Osteoblast (primary cell): ENCODE measurements at regions not wholly inside any gene's neighbourhood (a gene's known extent, or its start where the extent isn't known, plus 50 kb on each side); places are given as distances from the start of the nearest gene placed in this dataset.
A peak's percentile ranks its signal among the peaks of the same experiment; 100 is the strongest.

Experiments used
- DNase-seq: peaks from one replicate; pipeline ENCODE4 v3.0.0; 2011; ENCODE audit warnings: low spot score, mixed read lengths; ENCODE audit not compliant: insufficient read length; ENCODE audit errors: missing footprints
- H2AFZ ChIP-seq: 2 replicates; pipeline ENCODE4 v1.6.0; 2011; ENCODE audit warnings: mild to moderate bottlenecking, low read length
- H3K27ac ChIP-seq: 2 replicates; pipeline ENCODE4 v1.5.1; 2011; ENCODE audit warnings: mild to moderate bottlenecking, low read depth, low read length, moderate library complexity
- H3K27me3 ChIP-seq: 2 replicates; pipeline ENCODE4 v1.6.0; 2012; ENCODE audit warnings: mild to moderate bottlenecking, control low read depth, inconsistent platforms, low read length, moderate library complexity; ENCODE audit not compliant: insufficient read depth
- H3K36me3 ChIP-seq: 2 replicates; pipeline ENCODE4 v1.5.1; 2011; ENCODE audit warnings: mild to moderate bottlenecking, low read length, control low read depth, moderate library complexity; ENCODE audit not compliant: insufficient read depth
- H3K4me1 ChIP-seq: 2 replicates; pipeline ENCODE4 v1.5.1; 2011; ENCODE audit warnings: mild to moderate bottlenecking, low read length, control low read depth, moderate library complexity; ENCODE audit not compliant: insufficient read depth
- H3K4me2 ChIP-seq: 2 replicates; pipeline ENCODE4 v1.6.0; 2011; ENCODE audit warnings: mild to moderate bottlenecking, low read length; ENCODE audit not compliant: insufficient read depth
- H3K4me3 ChIP-seq: fragments of 200-600 bp; sonication (generic); 3 replicates; pipeline ENCODE4 v1.5.1; 2012; ENCODE audit warnings: mild to moderate bottlenecking, low read length, inconsistent platforms; ENCODE audit not compliant: insufficient read depth
- H3K79me2 ChIP-seq: 2 replicates; pipeline ENCODE4 v1.6.0; 2012; ENCODE audit warnings: mild to moderate bottlenecking, low read length, control low read depth, inconsistent platforms; ENCODE audit not compliant: insufficient read depth
- H3K9me3 ChIP-seq: 2 replicates; pipeline ENCODE4 v1.5.1; 2011; ENCODE audit warnings: low read depth, low read length, control low read depth
- H4K20me1 ChIP-seq: 2 replicates; pipeline ENCODE4 v1.6.0; 2012; ENCODE audit warnings: mild to moderate bottlenecking, low read length, control low read depth; ENCODE audit not compliant: insufficient read depth
- TF ChIP-seq, protein P1 (sequence below): IDR thresholded peaks from 2 replicates; pipeline ENCODE4 v1.5.1; 2011; ENCODE audit warnings: mild to moderate bottlenecking, low read depth, low read length, moderate library complexity; ENCODE audit errors: extremely low read depth

DNA sequence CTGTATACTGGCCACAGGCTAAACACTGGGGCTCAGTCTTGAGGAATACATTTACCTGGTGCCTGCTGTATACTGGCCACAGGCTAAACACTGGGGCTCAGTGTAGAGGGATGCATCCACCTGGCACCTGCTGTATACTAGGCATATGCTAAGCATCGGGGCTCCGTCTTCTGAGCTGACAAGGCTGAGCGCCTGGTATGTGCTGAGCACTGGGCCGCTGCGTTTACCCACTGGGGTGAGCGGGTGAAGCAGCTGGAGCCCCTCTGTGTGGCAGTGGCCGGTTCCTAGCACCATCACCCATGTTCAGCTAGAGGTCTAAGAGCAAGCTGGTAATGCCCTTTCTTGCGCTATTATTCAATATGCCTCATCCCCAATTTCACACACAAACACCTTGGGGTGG lies 93.4 kb downstream of the ADRA2C start:
- H4K20me1 ChIP-seq: no peaks in the 10 kb centered on the region
- no peaks in the 10 kb centered on the region for H3K4me1 ChIP-seq
- H3K27ac ChIP-seq: no peak overlapping the region
- no peaks in the 10 kb centered on the region for H3K9me3 ChIP-seq
- H3K4me3 ChIP-seq: no peak overlapping the region
- H3K79me2 ChIP-seq: no peaks in the 10 kb centered on the region
- TF ChIP-seq, protein P1, sequence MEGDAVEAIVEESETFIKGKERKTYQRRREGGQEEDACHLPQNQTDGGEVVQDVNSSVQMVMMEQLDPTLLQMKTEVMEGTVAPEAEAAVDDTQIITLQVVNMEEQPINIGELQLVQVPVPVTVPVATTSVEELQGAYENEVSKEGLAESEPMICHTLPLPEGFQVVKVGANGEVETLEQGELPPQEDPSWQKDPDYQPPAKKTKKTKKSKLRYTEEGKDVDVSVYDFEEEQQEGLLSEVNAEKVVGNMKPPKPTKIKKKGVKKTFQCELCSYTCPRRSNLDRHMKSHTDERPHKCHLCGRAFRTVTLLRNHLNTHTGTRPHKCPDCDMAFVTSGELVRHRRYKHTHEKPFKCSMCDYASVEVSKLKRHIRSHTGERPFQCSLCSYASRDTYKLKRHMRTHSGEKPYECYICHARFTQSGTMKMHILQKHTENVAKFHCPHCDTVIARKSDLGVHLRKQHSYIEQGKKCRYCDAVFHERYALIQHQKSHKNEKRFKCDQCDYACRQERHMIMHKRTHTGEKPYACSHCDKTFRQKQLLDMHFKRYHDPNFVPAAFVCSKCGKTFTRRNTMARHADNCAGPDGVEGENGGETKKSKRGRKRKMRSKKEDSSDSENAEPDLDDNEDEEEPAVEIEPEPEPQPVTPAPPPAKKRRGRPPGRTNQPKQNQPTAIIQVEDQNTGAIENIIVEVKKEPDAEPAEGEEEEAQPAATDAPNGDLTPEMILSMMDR: no peak
- no peak overlapping the region for H2AFZ ChIP-seq
- H3K27me3 ChIP-seq: peaks cover 10% of the 10 kb centered on the region
- DNase-seq: no peak
- no peaks in the 10 kb centered on the region for H3K36me3 ChIP-seq
- no peak overlapping the region for H3K4me2 ChIP-seq

DNA sequence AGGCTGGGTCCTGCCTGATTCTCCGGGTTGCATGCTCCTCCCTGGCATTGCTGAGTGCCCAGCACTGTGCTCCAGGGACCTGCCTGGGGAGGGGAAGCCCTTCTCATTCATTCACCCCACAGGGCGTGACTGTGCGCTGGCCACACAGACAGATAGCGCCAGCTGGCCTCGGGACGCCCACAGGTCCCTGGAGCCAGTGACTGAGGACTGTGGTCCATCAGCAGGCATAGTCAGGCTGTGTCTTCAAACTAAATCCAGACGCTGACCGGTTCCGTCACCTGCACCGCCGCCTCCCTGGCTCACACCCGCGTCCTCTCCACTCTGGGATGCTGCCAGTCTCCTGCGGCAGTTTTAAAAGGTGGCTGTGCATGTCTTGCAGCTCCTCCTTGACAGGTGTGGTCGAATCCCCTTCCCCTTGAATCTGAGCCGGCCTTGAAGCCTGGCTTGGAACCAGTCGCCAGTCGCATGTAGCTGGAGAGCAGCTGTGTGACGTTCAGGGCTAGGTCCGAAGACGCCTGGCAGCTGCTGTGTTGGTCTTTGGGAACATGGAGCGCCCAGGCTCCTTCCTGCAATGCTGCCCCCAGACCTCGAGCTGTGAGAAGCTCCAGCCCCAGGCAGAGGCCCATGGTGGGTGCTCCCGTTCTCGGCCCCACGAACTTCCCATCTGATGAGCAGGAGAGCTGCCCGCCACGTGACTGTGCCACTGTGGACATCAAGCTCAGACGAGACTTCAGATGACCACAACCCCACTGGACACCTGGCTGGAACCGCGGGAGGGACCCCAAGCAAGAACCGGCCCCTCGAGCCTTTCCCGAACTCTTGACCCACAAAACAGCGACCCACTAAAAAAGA lies 94.1 kb downstream of the ADRA2C start:
- H3K9me3 ChIP-seq: no peaks in the 10 kb centered on the region
- no peak overlapping the region for H2AFZ ChIP-seq
- H3K4me1 ChIP-seq: no peaks in the 10 kb centered on the region
- DNase-seq: peak; percentile 78
- H3K36me3 ChIP-seq: no peaks in the 10 kb centered on the region
- no peak overlapping the region for H3K4me2 ChIP-seq
- no peak overlapping the region for H3K27ac ChIP-seq
- peaks cover 10% of the 10 kb centered on the region for H3K27me3 ChIP-seq
- no peaks in the 10 kb centered on the region for H4K20me1 ChIP-seq
- no peak overlapping the region for H3K4me3 ChIP-seq
- no peaks in the 10 kb centered on the region for H3K79me2 ChIP-seq
- TF ChIP-seq, protein P1: no peak

DNA sequence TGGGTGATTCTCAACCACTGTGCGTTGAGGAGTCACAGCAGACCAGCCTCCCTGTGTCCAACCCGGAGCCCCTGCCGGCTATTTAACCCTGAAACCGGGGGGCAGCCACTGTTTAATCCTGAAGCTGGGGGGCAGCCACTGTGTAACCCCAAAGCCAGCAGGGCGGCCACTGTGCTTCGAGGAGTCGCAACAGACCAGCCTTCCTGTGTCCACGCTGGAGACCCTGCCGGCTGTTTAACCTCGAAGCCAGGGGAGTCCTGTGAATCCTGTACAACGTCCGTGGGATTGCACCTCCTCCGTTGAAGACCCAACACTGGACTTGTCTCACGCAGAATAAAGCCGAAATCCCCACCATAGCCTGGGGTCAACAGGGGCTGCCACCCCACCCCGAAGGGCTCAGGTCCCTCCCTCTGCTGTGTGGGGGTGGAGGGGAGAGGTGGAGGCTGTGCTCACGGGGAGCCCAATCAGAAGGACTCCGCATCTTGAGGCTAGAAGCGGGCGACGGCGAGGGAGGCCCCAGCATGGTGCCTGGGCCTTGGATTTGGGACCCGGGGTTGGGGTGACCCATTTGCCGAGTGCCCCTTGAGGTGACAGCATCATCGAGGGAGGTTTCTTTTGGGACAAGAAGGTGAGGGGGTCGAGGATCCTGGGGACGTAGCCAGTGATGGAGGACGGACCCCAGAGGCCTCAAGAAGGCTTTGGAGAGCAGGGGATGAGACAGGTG lies 94.9 kb downstream of the ADRA2C start:
- no peaks in the 10 kb centered on the region for H4K20me1 ChIP-seq
- H3K27me3 ChIP-seq: peaks cover 6% of the 10 kb centered on the region
- no peak overlapping the region for H2AFZ ChIP-seq
- TF ChIP-seq, protein P1: no peak
- H3K9me3 ChIP-seq: no peaks in the 10 kb centered on the region
- H3K36me3 ChIP-seq: no peaks in the 10 kb centered on the region
- DNase-seq: peak; percentile 66
- no peak overlapping the region for H3K4me2 ChIP-seq
- H3K4me1 ChIP-seq: no peaks in the 10 kb centered on the region
- no peak overlapping the region for H3K27ac ChIP-seq
- H3K4me3 ChIP-seq: no peak overlapping the region
- H3K79me2 ChIP-seq: no peaks in the 10 kb centered on the region
